Karpas-422 (cell line): ENCODE measurements at regions not wholly inside any gene's neighbourhood (a gene's known extent, or its start where the extent isn't known, plus 50 kb on each side); places are given as distances from the start of the nearest gene placed in this dataset.

Experiments
- DNase-seq: peaks from one replicate; pipeline ENCODE4 v3.0.0-alpha.2; 2015
- H2AFZ ChIP-seq: fragments of 200-600 bp; sonication (generic); 2 replicates; pipeline ENCODE4 v1.6.1; 2014; ENCODE audit warnings: antibody characterized with exemption, low read length, mixed read lengths
- H3K27ac ChIP-seq: fragments of 200-600 bp; sonication (generic); 2 replicates; pipeline ENCODE4 v1.5.1; 2014; ENCODE audit warnings: mild to moderate bottlenecking, low read length, moderate library complexity
- H3K27me3 ChIP-seq: fragments of 200-600 bp; sonication (generic); 2 replicates; pipeline ENCODE4 v1.6.1; 2014; ENCODE audit warnings: low read length, mixed read lengths
- H3K36me3 ChIP-seq: fragments of 200-600 bp; sonication (generic); 2 replicates; pipeline ENCODE4 v1.6.1; 2014; ENCODE audit warnings: low read length, mixed read lengths; ENCODE audit not compliant: insufficient read depth
- H3K4me1 ChIP-seq: fragments of 200-600 bp; sonication (generic); 2 replicates; pipeline ENCODE4 v1.6.1; 2014; ENCODE audit warnings: mild to moderate bottlenecking, low read length, mixed read lengths
- H3K4me2 ChIP-seq: fragments of 200-600 bp; sonication (generic); 2 replicates; pipeline ENCODE4 v1.6.1; 2014; ENCODE audit warnings: low read length, low read depth, mild to moderate bottlenecking; ENCODE audit not compliant: poor library complexity, severe bottlenecking
- H3K4me3 ChIP-seq: fragments of 200-600 bp; sonication (generic); 2 replicates; pipeline ENCODE4 v1.5.1; 2014; ENCODE audit warnings: mild to moderate bottlenecking, antibody characterized with exemption, low read length, mixed read lengths
- H3K79me2 ChIP-seq: fragments of 200-600 bp; sonication (generic); 2 replicates; pipeline ENCODE4 v1.6.1; 2014; ENCODE audit warnings: mild to moderate bottlenecking, low read length, mixed read lengths
- H3K9ac ChIP-seq: fragments of 200-600 bp; sonication (generic); 2 replicates; pipeline ENCODE4 v1.6.0; 2014; ENCODE audit warnings: low read length
- H3K9me2 ChIP-seq: fragments of 200-600 bp; sonication (generic), shearing (Covaris generic); replicated peaks from 2 replicates; pipeline ENCODE4 v1.6.0; 2014; ENCODE audit warnings: mild to moderate bottlenecking, low read length, moderate library complexity; ENCODE audit not compliant: insufficient read depth
- H3K9me3 ChIP-seq: fragments of 300-700, 200-600 bp; sonication (generic); 2 replicates; pipeline ENCODE4 v1.6.1; 2014; ENCODE audit warnings: low read length, mixed read lengths
- H4K20me1 ChIP-seq: fragments of 200-600 bp; sonication (generic); 2 replicates; pipeline ENCODE4 v1.6.1; 2014; ENCODE audit warnings: mild to moderate bottlenecking, antibody characterized with exemption, low read length, low read depth; ENCODE audit not compliant: insufficient read depth

DNA sequence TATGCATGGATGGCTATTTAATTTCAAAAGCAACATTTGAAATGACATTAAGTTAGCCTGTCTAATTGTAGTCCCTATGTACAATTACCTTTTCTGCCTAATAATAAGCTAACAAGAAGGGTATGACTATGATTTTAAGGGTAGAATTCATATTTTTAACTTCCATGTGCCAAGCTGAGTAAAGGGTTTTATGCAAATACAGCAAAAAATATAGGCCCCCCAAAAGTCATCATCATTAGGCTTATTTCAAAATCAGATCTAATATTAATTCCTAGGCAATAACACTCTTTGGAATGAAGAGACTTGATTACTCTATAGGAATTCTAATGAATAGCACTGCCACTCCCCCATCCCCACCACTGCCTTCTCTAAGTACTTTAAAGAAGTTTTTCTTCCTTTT, 155.9 kb upstream of the DYNLRB2 start:
- Histone ChIP-seq H3K9me2 (no peaks in the 10 kb centered on the region), H2AFZ (no peak overlapping the region), H3K9me3 (no peaks in the 10 kb centered on the region), H3K4me1 (no peaks in the 10 kb centered on the region), H3K79me2 (no peaks in the 10 kb centered on the region), H3K36me3 (no peaks in the 10 kb centered on the region), H3K27ac (no peak overlapping the region), H3K9ac (no peak overlapping the region), H4K20me1 (no peaks in the 10 kb centered on the region), H3K4me3 (no peak overlapping the region), H3K4me2 (no peak overlapping the region), H3K27me3 (no peaks in the 10 kb centered on the region)
- no peak for DNase-seq

DNA sequence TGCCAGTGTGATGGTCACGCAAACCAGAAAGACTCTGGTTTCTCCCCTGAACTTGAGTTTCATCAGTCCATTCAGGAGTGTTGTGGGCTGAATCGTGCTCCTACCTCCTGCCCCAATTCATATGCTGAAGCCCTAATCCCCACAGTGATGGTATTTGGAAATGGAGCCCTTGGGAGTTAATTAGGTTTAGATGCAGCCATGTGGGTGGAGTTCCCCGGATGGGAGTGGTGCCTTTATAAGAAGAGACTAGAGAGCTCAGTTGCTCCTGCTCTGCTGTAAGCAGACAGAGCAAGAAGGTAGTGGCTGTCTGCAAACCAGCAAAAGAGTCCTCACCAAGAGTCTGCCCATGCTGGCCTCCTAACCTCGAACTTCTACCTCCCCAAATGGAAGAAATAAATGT, 160.3 kb upstream of the DYNLRB2 start:
- Histone ChIP-seq H3K9me2 (no peaks in the 10 kb centered on the region), H3K4me3 (no peak overlapping the region), H3K27ac (no peak overlapping the region), H3K9me3 (no peaks in the 10 kb centered on the region), H4K20me1 (no peaks in the 10 kb centered on the region), H3K4me2 (no peak overlapping the region), H3K79me2 (no peaks in the 10 kb centered on the region), H3K36me3 (no peaks in the 10 kb centered on the region), H3K27me3 (no peaks in the 10 kb centered on the region), H3K4me1 (no peaks in the 10 kb centered on the region), H2AFZ (no peak overlapping the region), H3K9ac (no peak overlapping the region)
- DNase-seq, result no peak

DNA sequence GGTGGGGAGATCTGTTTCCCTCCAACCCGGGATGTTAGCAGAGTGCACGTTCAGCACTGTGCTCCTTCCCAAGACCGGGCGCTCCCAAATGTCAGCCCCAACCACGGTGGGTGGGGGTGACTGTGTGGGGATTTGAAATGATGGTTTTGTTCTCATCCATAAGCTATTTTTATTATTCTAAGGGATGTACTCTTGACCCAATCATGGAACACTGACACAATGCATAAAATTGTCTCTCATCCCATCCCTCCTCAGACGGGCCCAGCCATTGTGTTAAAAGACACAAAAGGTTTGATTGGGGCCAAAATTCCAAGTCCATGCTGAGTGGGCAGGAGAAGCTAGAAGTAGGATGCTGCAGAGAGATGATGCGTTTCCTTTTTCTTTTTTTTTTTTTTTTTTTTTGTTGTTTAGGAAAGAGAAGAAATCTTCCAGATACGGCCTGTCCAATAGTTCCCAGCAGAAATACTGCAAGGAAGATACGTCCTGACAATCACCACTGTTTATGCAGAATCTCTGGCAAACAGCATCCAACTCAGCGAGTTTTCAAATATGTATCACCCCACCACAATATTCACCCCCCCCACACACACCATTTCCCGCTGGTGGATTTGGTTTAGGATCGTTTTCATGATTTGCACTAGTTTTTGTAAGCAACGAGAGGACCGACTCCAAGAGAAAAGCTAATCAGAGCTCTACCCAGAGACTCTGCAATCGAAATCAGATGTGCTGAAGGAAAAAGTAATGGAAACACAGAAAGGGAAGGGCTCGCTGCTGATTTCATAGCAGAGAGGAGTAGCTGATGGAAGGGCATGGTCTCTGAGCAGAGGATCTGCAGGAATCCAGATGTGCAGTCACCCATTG, 163.5 kb upstream of the DYNLRB2 start:
- Histone ChIP-seq H3K4me3 (no peak overlapping the region), H3K36me3 (no peaks in the 10 kb centered on the region), H4K20me1 (no peaks in the 10 kb centered on the region), H3K9me2 (no peaks in the 10 kb centered on the region), H3K4me1 (no peaks in the 10 kb centered on the region), H3K27me3 (no peaks in the 10 kb centered on the region), H3K27ac (no peak overlapping the region), H2AFZ (no peak overlapping the region), H3K79me2 (no peaks in the 10 kb centered on the region), H3K9me3 (no peaks in the 10 kb centered on the region), H3K9ac (no peak overlapping the region), H3K4me2 (no peak overlapping the region)
- DNase-seq, result no peak

DNA sequence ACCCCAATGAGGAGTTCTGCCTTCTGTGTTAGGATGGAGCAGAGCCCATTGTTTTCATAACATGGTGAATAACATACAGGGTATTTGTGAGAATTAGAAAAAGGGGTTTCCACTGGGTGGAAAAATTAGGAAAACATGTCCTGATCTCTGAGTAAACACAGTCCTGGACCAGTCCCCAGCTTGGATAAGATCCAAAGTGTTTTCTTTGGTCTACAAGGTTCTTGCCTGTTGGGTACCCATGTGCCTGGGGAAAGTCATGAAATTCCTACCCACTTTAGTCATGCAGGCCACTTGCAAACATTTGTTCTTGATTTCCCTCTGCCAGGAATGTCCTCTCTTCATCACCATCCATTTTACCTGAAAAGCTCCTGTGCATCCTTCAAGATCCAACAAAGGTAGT, 164.8 kb upstream of the DYNLRB2 start:
- Histone ChIP-seq H4K20me1 (no peaks in the 10 kb centered on the region), H3K4me1 (no peaks in the 10 kb centered on the region), H3K9ac (no peak overlapping the region), H2AFZ (no peak overlapping the region), H3K27ac (no peak overlapping the region), H3K36me3 (no peaks in the 10 kb centered on the region), H3K4me2 (no peak overlapping the region), H3K9me2 (no peaks in the 10 kb centered on the region), H3K9me3 (no peaks in the 10 kb centered on the region), H3K79me2 (no peaks in the 10 kb centered on the region), H3K27me3 (no peaks in the 10 kb centered on the region), H3K4me3 (no peak overlapping the region)
- no peak for DNase-seq

DNA sequence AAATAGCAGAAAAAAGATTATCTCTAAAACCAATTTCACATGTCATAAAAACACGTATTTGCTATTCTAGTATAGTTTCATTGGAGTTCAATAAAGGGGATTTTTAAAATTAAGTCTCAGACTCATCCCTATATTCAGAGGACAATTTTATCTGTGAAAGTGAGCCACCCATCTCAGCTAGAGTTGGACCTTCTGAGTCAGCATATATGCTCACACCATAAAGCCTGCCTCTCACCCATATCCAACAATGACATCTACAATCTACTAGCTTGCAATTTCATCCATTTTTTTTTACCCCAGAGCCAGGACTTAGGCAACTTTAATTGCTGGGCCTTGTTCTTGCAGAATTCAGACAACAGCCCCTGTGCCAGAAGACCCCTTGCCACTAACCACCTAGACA, 165.3 kb upstream of the DYNLRB2 start:
- Histone ChIP-seq H3K4me2 (no peak overlapping the region), H3K9me3 (no peaks in the 10 kb centered on the region), H2AFZ (no peak overlapping the region), H3K27me3 (no peaks in the 10 kb centered on the region), H3K4me3 (no peak overlapping the region), H4K20me1 (no peaks in the 10 kb centered on the region), H3K36me3 (no peaks in the 10 kb centered on the region), H3K27ac (no peak overlapping the region), H3K4me1 (no peaks in the 10 kb centered on the region), H3K9ac (no peak overlapping the region), H3K79me2 (no peaks in the 10 kb centered on the region), H3K9me2 (no peaks in the 10 kb centered on the region)
- no peak for DNase-seq

DNA sequence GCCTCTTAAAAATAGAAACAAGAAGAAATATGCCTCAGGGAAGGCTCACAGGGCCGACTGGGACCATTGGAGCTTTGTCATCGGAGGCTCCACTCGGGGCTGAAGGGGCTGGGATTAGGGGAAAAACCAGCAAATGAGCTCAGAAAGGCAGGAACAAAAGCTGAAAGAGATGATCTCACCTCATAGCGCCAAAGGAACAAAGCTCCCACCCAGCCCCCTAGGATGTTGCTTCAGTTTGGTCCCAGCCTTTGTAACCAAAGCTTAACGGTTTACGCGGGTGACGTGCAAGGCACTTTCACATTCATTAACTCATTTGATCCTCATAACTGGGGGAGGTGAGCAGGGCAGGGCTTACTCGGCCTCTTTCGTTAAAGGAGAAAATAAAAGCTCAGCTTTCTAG, 168.5 kb upstream of the DYNLRB2 start:
- Histone ChIP-seq H3K4me3 (no peak overlapping the region), H4K20me1 (no peaks in the 10 kb centered on the region), H3K36me3 (no peaks in the 10 kb centered on the region), H3K27me3 (no peaks in the 10 kb centered on the region), H3K79me2 (no peaks in the 10 kb centered on the region), H3K4me1 (no peaks in the 10 kb centered on the region), H3K9ac (no peak overlapping the region), H3K9me3 (no peaks in the 10 kb centered on the region), H3K27ac (no peak overlapping the region), H3K4me2 (no peak overlapping the region), H3K9me2 (no peaks in the 10 kb centered on the region), H2AFZ (no peak overlapping the region)
- DNase-seq, result no peak

DNA sequence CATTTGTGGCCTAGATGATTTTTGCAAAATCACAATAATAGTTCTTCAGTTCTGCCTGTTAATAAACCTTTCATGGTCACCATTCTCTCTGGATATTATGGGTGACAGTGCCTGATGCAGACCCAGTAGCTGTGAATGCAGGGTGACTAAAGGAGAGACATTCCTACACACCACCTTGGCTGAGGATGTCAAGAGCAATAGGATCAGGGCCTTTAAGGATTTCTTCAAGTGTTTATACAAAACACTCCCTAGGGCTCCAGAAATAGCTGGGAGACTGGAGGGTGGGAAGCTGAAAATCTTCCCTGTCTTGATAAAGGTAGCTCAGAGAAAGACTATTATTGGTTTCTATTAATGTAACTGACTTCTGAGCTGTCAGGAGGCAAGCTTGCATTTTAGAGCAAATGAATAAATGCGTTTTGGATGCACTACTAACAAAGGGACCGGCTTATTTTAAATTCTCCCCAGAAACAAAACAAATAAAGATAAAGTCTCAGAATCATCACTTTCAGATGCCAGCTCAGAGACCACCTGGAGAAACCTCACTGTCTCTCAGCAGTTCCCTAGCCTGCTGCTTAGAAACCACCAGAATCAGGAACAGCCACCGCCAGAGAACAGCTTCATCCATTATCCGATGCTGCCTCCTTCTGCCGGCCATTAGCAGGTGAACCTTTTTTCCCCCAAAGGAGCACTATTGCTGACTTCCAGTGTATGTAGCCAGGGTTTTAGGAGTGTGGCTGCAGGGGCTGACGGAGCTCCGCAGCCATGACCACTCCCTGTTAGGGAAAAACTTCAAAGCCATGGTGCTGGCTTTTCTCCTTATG, 171.4 kb upstream of the DYNLRB2 start:
- H3K4me2 ChIP-seq, result no peak overlapping the region
- H3K9me2 ChIP-seq, result no peaks in the 10 kb centered on the region
- no peaks in the 10 kb centered on the region for H3K27me3 ChIP-seq
- no peak overlapping the region for H3K9ac ChIP-seq
- no peak overlapping the region for H2AFZ ChIP-seq
- H3K27ac ChIP-seq, result no peak overlapping the region
- no peaks in the 10 kb centered on the region for H3K9me3 ChIP-seq
- no peak overlapping the region for H3K4me3 ChIP-seq
- no peaks in the 10 kb centered on the region for H4K20me1 ChIP-seq
- H3K4me1 ChIP-seq, result no peaks in the 10 kb centered on the region
- H3K36me3 ChIP-seq, result no peaks in the 10 kb centered on the region
- H3K79me2 ChIP-seq, result no peaks in the 10 kb centered on the region
- no peak for DNase-seq

DNA sequence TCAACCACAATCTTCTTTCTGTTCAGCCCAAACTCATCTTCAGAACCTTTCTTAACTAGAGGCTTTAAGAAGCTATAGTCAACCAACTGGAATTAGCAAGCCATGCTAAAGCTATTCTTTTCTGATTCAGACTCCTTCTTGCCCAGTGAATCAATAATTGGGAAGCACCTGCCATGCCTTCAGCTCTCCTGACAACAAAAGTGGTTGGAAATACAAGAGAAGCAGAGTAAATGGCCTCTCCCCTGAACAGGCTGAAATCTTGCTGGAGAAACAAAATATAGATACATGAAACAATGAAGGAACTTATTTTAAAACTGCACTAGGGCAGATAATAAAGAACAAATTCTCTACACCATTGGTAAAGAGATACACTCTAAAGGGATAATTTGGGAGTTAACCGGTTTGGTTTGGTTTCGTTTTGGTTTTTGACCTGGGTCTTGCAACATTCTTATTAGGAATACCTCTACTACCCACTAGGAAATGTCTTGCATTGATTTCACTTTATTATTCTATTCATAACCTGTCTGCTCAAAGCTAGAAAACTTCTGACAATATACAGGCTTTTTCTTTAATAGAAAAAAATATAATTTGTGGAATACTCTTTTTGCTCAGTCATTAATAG, 173.6 kb upstream of the DYNLRB2 start:
- no peaks in the 10 kb centered on the region for H3K4me1 ChIP-seq

More for the DNA sequence above, 173.6 kb upstream of the DYNLRB2 start:
- Histone ChIP-seq H3K79me2 (no peaks in the 10 kb centered on the region), H3K4me2 (no peak overlapping the region), H3K9ac (no peak overlapping the region), H3K27me3 (no peaks in the 10 kb centered on the region), H3K9me3 (no peaks in the 10 kb centered on the region), H4K20me1 (no peaks in the 10 kb centered on the region), H2AFZ (no peak overlapping the region), H3K9me2 (no peaks in the 10 kb centered on the region), H3K27ac (no peak overlapping the region), H3K4me3 (no peak overlapping the region), H3K36me3 (no peaks in the 10 kb centered on the region)
- no peak for DNase-seq
